HCT116 (cell line): ENCODE measurements at regions not wholly inside any gene's neighbourhood (a gene's known extent, or its start where the extent isn't known, plus 50 kb on each side); places are given as distances from the start of the nearest gene placed in this dataset.

Experiments used
- ATAC-seq: fragments of 200-7000 bp; cut with Tn5 transposase; 2 replicates; pipeline ENCODE4 v1.9.1; 2020; ENCODE audit warnings: mild to moderate bottlenecking, moderate library complexity
- BruUV-seq: library from RNA; stranded (reverse); fragments of 400-500 nt; replicated peaks from 2 replicates; lab custom pipeline; 2021; lab: Mats Ljungman, UMichigan
- CTCF ChIA-PET: fragments of 300-600 bp; sonication (Branson Sonifier 250); formaldehyde crosslinking; loops from one replicate; lab custom pipeline; 2021; ENCODE audit warnings: antibody characterized with exemption; lab: Charles Lee
- POLR2A ChIA-PET: fragments of 300-600, 350-600 bp; sonication (Branson Sonifier 250); formaldehyde crosslinking; loops from one replicate; lab custom pipeline; 2021; ENCODE audit warnings: antibody characterized with exemption; lab: Charles Lee
- RAD21 ChIA-PET, 2 experiments: fragments of 300-600 bp; sonication (Branson Sonifier 250); formaldehyde crosslinking; loops; one replicate each; lab custom pipeline; 2023; ENCODE audit warnings: low total read pairs in 2 of 2; ENCODE audit not compliant: uncharacterized antibody in 2 of 2, unreplicated experiment in 2 of 2, low non-redundant PET in 1 of 2; lab: Charles Lee
- DNase-seq: peaks from one replicate; pipeline ENCODE4 v3.0.0-alpha.2; 2010; ENCODE audit warnings: low read depth, low spot score
- H2AFZ ChIP-seq: fragments of 200-600 bp; shearing (Covaris generic), sonication (generic); 2 replicates; pipeline ENCODE4 v1.6.1; 2017; ENCODE audit warnings: low read depth, mixed run types, mixed read lengths, antibody characterized with exemption, low read length; ENCODE audit not compliant: poor library complexity, severe bottlenecking
- H3K27ac ChIP-seq: 2 replicates; pipeline ENCODE4 v1.5.1; 2012; ENCODE audit warnings: low read depth, low read length
- H3K27me3 ChIP-seq: fragments of 200-600 bp; sonication (generic); 2 replicates; pipeline ENCODE4 v1.6.1; 2016; ENCODE audit warnings: mixed run types, low read length, mixed read lengths; ENCODE audit not compliant: insufficient read depth
- H3K36me3 ChIP-seq, 2 experiments: fragments of 200-500 bp in 1 of 2; fragments of 200-600 bp in 1 of 2; sonication (Bioruptor generic) in 1 of 2; sonication (generic) in 1 of 2; 2 replicates each; pipeline versions ENCODE4 v1.5.1 to v1.6.1; 2014 to 2016; ENCODE audit warnings: low read length in 2 of 2, inconsistent platforms in 1 of 2, mixed read lengths in 1 of 2, mixed run types in 1 of 2; ENCODE audit not compliant: insufficient read depth in 2 of 2, control insufficient read depth in 1 of 2
- H3K4me1 ChIP-seq, 2 experiments: fragments of 200-600 bp in 1 of 2; sonication (generic) in 1 of 2; 2 replicates each; pipeline versions ENCODE4 v1.5.1 to v1.6.1; 2012 to 2017; ENCODE audit warnings: low read length in 2 of 2, inconsistent platforms in 1 of 2, mild to moderate bottlenecking in 1 of 2, mixed read lengths in 1 of 2, mixed run types in 1 of 2, moderate library complexity in 1 of 2; ENCODE audit not compliant: insufficient read depth in 2 of 2, control insufficient read depth in 1 of 2
- H3K4me2 ChIP-seq: fragments of 200-600 bp; sonication (generic); 2 replicates; pipeline ENCODE4 v1.6.1; 2017; ENCODE audit warnings: mixed run types, low read length, mixed read lengths
- H3K4me3 ChIP-seq, 2 experiments: fragments of 200-600 bp in 1 of 2; sonication (generic) in 1 of 2; replicated peaks in 1 of 2; 2 replicates each; pipeline ENCODE4 v1.5.1; 2011 to 2016; ENCODE audit warnings: low read length in 2 of 2, control low read depth in 1 of 2, low read depth in 1 of 2, mild to moderate bottlenecking in 1 of 2, mixed read lengths in 1 of 2, mixed run types in 1 of 2
- H3K79me2 ChIP-seq: fragments of 200-600 bp; sonication (generic); 2 replicates; pipeline ENCODE4 v1.6.1; 2017; ENCODE audit warnings: mild to moderate bottlenecking, mixed run types, low read length, moderate library complexity, mixed read lengths; ENCODE audit not compliant: insufficient read depth
- H3K9ac ChIP-seq: fragments of 200-600 bp; sonication (generic); 2 replicates; pipeline ENCODE4 v1.6.1; 2016; ENCODE audit warnings: low read length, mixed read lengths
- H3K9me2 ChIP-seq: fragments of 200-600 bp; sonication (generic), shearing (Covaris generic); 2 replicates; pipeline ENCODE4 v1.6.1; 2017; ENCODE audit warnings: mixed run types, mild to moderate bottlenecking, moderate library complexity; ENCODE audit not compliant: insufficient read depth
- H3K9me3 ChIP-seq, 2 experiments: fragments of 200-500 bp in 1 of 2; fragments of 200-600 bp in 1 of 2; sonication (Bioruptor generic) in 1 of 2; sonication (generic) in 1 of 2; 2 replicates each; pipeline ENCODE4 v1.6.1; 2014 to 2017; ENCODE audit warnings: low read length in 2 of 2, mixed read lengths in 2 of 2, inconsistent platforms in 1 of 2, low read depth in 1 of 2, mild to moderate bottlenecking in 1 of 2, mixed run types in 1 of 2, moderate library complexity in 1 of 2; ENCODE audit not compliant: control insufficient read depth in 1 of 2, insufficient read depth in 1 of 2
- H4K20me1 ChIP-seq: fragments of 200-600 bp; sonication (generic), shearing (Covaris generic); 2 replicates; pipeline ENCODE4 v1.6.1; 2017; ENCODE audit warnings: mixed run types, mild to moderate bottlenecking, moderate library complexity; ENCODE audit not compliant: insufficient read depth
- ATF3 ChIP-seq: IDR thresholded peaks from 2 replicates; pipeline ENCODE4 v1.6.1; 2012
- CBX3 ChIP-seq: IDR thresholded peaks from 2 replicates; pipeline ENCODE4 v1.6.1; 2012; ENCODE audit warnings: low read depth
- EGR1 ChIP-seq: IDR thresholded peaks from 2 replicates; pipeline ENCODE4 v1.6.1; 2012; ENCODE audit warnings: low read depth
- ELF1 ChIP-seq: IDR thresholded peaks from 2 replicates; pipeline ENCODE4 v1.6.1; 2012; ENCODE audit warnings: low read depth, borderline replicate concordance
- EZH2 ChIP-seq: fragments of 200-600 bp; sonication (generic); IDR thresholded peaks from 2 replicates; pipeline ENCODE4 v1.6.1; 2017; ENCODE audit warnings: antibody characterized with exemption, mixed run types
- JUND ChIP-seq: IDR thresholded peaks from 2 replicates; pipeline ENCODE4 v1.6.1; 2012
- MAX ChIP-seq: IDR thresholded peaks from 2 replicates; pipeline ENCODE4 v1.6.1; 2012
- RAD21 ChIP-seq: IDR thresholded peaks from 2 replicates; pipeline ENCODE4 v1.6.1; 2012; ENCODE audit warnings: low read depth, mild to moderate bottlenecking
- REST ChIP-seq: IDR thresholded peaks from 2 replicates; pipeline ENCODE4 v1.6.1; 2012; ENCODE audit warnings: low read depth
- SIN3A ChIP-seq: IDR thresholded peaks from 2 replicates; pipeline ENCODE4 v1.6.1; 2012; ENCODE audit warnings: low read depth
- SP1 ChIP-seq: IDR thresholded peaks from 2 replicates; pipeline ENCODE4 v1.6.1; 2012; ENCODE audit warnings: low read depth
- SRF ChIP-seq: IDR thresholded peaks from 2 replicates; pipeline ENCODE4 v1.6.1; 2012; ENCODE audit warnings: low read depth
- TCF7L2 ChIP-seq: IDR thresholded peaks from 2 replicates; pipeline ENCODE4 v1.7.0; 2011; ENCODE audit warnings: borderline replicate concordance, inconsistent platforms; ENCODE audit not compliant: insufficient read depth, insufficient read length; ENCODE audit errors: extremely low read depth
- ZBTB33 ChIP-seq: IDR thresholded peaks from 2 replicates; pipeline ENCODE4 v1.6.1; 2011; ENCODE audit warnings: mild to moderate bottlenecking, low read length, moderate library complexity; ENCODE audit not compliant: insufficient replicate concordance; ENCODE audit errors: extremely low read depth
- ZFX ChIP-seq: fragments of 450-650 bp; IDR thresholded peaks from 2 replicates; pipeline ENCODE4 v1.6.1; 2017
- intact Hi-C: fragments of 100-400 bp; cut with micrococcal nuclease; formaldehyde crosslinking; loops from 2 replicates; pipeline ENCODE4 v1.10.0; 2022

GRCh38 chr2:215609089-215610032 lies 173.5 kb upstream of the FN1 start:
- no peaks in the 10 kb centered on the region for H3K79me2 ChIP-seq
- H3K9me2 ChIP-seq = no peaks in the 10 kb centered on the region
- H3K4me2 ChIP-seq = no peak overlapping the region
- intact Hi-C loops = no loop called here
- ATAC-seq = no peak
- ChIA-PET POLR2A (no interaction called here), CTCF (no interaction called here)
- no peaks in the 10 kb centered on the region for H3K36me3 ChIP-seq
- H3K4me1 ChIP-seq = no peaks in the 10 kb centered on the region
- BruUV-seq = no TSS peak
- H3K9me3 ChIP-seq = no peaks in the 10 kb centered on the region
- no peaks in the 10 kb centered on the region for H3K27me3 ChIP-seq
- H2AFZ ChIP-seq = no peak overlapping the region
- TF ChIP-seq CBX3 = no peak
- TF ChIP-seq, all 23 proteins: peak for 0
- no peak overlapping the region for H3K9ac ChIP-seq
- no peak for DNase-seq
- H3K4me3 ChIP-seq = no peak overlapping the region
- H3K27ac ChIP-seq = no peak overlapping the region
- H4K20me1 ChIP-seq = no peaks in the 10 kb centered on the region
- RAD21 ChIA-PET = interaction anchor here in 1 of 2 experiments (0.7 kb wide), 1 partner anchor 9 kb away, joined by 3 read pairs; no protein-coding TSS in a partner anchor

- Histone ChIP-seq H3K4me3 (no peak overlapping the region), H3K4me1 (no peaks in the 10 kb centered on the region), H3K27ac (no peak overlapping the region), H3K27me3 (no peaks in the 10 kb centered on the region), H3K4me2 (no peak overlapping the region), H4K20me1 (no peaks in the 10 kb centered on the region), H3K9me2 (no peaks in the 10 kb centered on the region), H3K79me2 (no peaks in the 10 kb centered on the region), H3K9me3 (no peaks in the 10 kb centered on the region), H3K9ac (no peak overlapping the region), H3K36me3 (no peaks in the 10 kb centered on the region), H2AFZ (no peak overlapping the region)
- no TSS peak for BruUV-seq
- no peak for ATAC-seq
- DNase-seq = no peak
- ChIA-PET RAD21 (no interaction called here), POLR2A (no interaction called here), CTCF (no interaction called here)
- intact Hi-C loops = no loop called here
- TF ChIP-seq EZH2 (no peak), ATF3 (no peak), JUND (no peak), ZFX (no peak), ELF1 (no peak), SIN3A (no peak), MAX (no peak), REST (no peak), SP1 (no peak), RAD21 (no peak), SRF (no peak), ZBTB33 (no peak), EGR1 (no peak), TCF7L2 (no peak)
These were observed 171.9 kb upstream of the FN1 start for GRCh38 chr2:215607766-215608165.
